GM19238 (cell line): ENCODE measurements at regions not wholly inside any gene's neighbourhood (a gene's known extent, or its start where the extent isn't known, plus 50 kb on each side); places are given as distances from the start of the nearest gene placed in this dataset.
"Not testable (repeated sequence)": the region's sequence is repeated elsewhere in the genome, so short reads cannot be mapped to it uniquely, and the experiment has no call there.

Experiments used
- DNase-seq: peaks from one replicate; pipeline ENCODE4 v3.0.0; 2011; ENCODE audit warnings: low spot score; ENCODE audit not compliant: insufficient read length

DNA sequence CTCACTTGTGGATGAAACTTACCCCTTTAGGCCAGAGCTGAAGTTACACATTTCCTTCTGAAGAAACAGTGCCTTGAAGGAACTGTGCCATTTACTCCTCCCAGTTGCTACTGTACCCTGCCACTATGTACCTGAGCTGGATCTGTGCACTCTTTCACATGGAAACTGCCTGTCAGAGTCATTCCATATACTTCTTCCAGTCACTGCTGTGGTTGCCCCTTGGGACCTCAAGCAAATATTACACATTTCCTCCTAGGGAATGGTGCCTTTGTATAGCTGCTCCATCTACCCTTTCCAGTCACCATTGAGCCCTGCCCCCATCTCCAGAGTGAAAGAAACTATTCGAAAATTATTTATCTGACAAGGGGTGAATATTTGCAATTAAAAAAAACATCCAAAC, 1328.3 kb downstream of the TECRL start:
- DNase-seq = no peak

GRCh38 chr4:63063760-63064159, 1345.5 kb downstream of the TECRL start:
- no peak for DNase-seq

DNA sequence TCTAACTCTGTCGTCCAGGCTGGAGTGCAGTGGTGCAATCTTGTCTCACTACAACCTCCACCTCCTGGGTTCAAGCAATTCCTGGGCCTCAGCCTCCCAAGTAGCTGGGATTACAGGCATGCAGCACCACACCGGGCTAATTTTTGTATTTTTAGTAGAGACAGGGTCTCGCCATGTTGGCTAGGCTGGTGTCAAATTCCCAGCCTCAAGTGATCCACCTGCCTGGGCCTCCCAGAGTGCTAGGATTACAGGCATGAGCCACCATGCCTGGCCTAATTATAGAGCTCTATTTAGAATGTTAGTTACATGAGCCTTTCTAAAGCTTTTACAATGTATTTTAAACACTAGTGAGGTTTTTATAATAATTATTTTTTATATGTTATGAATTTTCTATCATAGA, 1346.4 kb downstream of the TECRL start:
- not testable (repeated sequence) for DNase-seq

DNA sequence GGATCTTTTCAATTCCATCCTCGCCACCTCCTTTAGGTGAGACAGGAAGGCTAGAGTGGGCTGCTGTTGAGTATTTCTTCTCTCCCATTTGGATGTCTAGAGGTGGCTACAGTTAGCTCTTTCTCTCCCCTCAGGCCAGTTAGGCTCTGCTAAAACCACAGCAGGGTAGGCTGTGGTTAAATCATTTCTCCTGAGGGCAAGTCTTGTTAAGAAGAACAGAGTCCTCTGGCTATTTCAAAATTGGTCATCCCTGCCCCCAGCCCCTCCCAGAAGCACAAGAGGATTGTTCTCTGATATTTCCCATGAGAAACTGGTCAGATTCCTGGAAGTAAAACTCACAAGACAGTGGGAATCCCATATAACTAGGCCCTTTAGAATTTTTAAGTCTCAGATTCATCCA, 1359.5 kb downstream of the TECRL start:
- no peak for DNase-seq

GRCh38 chr4:63049278-63049677, 1360.0 kb downstream of the TECRL start:
- no peak for DNase-seq

- DNase-seq = no peak
Measured at GRCh38 chr4:63036159-63036866, 1372.9 kb downstream of the TECRL start.

- no peak for DNase-seq
Measured at GRCh38 chr4:63029380-63029779, 1379.9 kb downstream of the TECRL start.

- no peak for DNase-seq
Measured at GRCh38 chr4:63020661-63021060, 1388.6 kb downstream of the TECRL start.

- no peak for DNase-seq
Measured at GRCh38 chr4:63017300-63017699, 1392.0 kb downstream of the TECRL start.

DNA sequence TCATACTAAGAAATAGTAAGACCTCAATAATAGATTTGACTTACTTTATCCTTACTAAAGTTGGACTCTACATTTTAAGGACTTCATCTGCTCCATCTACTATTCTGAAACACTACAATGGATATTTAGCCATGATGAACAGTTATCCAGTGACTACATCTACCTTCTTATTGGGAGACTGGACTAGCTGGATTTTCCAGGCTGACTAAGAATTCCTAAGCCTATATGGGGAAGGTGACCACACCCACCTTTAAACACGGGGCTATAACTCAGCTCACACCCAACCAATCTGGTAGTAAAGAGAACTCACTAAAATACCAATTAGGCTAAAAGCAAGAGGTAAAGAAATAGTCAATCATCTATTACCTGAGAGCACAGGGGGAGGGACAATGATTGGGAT, 1438.4 kb downstream of the TECRL start:
- DNase-seq = no peak

DNA sequence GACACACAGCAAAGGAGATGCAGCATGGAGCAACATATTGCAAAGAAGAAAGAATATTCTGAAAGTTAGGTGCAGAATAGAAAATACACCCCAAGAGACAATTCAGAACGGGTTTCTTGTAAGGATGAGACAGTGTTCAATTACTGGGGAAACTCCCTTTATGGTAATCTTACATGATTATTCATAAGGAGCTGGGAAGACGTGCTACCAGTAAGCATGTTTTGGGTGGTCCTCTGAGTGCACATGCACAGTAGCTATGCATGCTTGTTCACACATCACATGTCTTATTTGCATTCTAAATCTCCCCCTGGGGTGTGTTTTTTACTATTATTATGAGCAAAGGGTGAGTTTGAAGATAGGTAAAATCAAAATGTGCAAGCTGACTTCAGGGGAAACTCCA, 1448.8 kb downstream of the TECRL start:
- no peak for DNase-seq

DNA sequence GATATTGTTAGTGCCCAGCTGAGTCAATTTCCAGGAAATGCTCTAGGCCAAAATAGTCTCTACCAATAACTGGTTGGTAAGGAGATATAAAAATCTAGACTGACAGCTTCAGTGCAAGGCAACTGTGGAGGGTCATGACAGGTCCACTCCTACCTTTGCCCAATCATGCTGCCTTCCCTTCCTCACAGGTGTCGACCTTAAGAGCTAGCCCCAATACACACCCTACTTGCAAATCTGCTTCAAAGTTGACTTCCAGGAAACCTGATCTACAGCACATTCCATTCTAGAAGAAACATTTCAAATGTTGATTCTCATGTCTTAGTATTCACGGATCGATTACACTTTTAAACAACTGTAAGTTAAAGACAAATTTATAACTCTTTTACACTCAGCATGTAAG, 1455.5 kb downstream of the TECRL start:
- no peak for DNase-seq

- no peak for DNase-seq
Measured at GRCh38 chr4:62952366-62952765, 1456.9 kb downstream of the TECRL start.

DNA sequence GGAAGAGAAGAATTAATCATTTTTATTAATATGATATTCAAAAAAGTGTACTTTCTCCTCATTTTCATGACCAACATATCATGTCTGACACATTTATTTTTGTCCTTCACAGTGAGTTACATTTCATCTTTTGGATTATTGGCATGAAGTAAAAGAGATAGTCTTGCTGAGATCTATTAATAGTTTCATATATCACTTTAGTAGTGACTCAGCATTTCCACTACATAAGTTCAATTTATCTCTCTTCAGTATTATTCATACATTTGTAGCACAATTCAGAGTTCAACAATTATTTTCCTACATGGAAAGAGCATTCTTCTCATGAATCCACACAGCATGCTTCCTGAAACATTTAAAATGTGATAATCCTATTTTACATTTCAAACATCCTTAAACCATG, 1461.1 kb downstream of the TECRL start:
- DNase-seq = no peak

- DNase-seq = no peak
Measured at GRCh38 chr4:62940229-62940628, 1469.0 kb downstream of the TECRL start.

DNA sequence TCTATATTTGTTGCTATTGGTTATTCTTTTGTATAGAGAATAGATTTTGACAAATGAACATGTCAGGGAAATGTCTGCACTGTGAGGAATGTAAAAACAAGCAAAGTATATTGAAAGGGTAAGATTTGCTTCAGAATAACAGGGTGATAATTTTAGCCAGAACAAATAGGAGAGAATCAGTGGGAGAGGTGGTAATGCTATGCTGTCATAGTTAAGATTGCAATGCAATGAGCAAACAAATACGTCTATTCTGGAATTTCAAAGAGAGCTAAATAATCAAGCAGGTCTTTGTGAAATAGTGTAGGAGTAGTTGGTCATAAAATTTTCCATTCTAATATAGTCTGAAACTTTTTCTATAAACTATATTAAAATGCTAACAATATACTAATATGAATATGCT, 1478.4 kb downstream of the TECRL start:
- DNase-seq = no peak

DNA sequence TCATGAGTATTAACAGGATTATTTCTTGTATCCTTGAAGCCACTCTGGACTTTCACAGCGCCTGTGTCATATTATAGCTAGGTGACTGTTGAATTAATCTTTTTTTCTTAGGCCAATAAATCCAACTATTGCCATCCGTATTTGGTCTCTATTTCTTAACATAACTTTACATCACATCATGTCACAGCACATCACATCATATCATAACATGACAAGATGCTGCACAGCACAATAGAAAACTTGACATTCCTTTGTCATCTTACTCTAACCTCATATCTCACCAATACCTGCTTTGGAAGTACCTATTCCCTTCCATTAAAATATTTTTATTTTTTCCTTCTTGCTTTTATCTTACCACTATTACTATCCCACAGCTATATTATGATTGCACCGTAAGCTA, 1480.8 kb downstream of the TECRL start:
- no peak for DNase-seq

DNA sequence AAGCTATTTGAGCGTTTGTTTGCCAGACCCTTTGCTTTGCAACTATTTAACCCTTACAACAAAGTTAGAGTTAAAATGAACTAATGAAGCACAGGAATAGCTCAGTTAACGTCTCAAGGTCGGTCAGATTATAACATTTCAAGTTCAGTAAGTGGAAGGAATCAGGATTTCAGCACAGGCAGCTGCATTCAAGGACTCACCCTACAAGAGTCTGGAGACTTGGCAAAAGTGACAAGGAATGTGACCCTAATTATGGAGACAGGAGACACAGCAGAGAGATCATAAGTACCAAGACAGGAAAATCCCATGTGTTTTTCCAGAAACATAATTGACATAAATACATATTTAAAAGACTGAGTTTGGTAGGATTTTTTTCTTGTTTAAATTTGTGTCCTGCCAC, 1481.7 kb downstream of the TECRL start:
- DNase-seq = no peak

GRCh38 chr4:62923783-62924182, 1485.5 kb downstream of the TECRL start:
- DNase-seq = no peak

DNA sequence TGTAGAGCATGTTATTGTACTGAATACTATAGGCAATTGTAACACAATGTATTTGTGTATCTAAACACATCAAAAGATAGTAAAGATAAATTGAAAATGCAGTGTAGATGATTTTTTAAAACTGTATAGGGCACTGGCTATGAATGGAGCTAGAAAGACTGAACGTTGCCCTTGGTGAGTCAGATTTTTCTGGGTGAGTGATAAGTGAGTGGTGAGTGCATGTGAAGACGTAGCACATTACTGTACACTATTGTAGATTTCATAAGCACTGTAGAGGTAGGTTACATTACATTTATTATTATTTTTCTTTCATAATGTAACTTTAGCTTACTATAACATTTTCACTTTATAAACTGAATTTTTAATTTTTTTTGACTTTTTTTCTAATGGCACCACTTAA, 1491.6 kb downstream of the TECRL start:
- DNase-seq = no peak

DNA sequence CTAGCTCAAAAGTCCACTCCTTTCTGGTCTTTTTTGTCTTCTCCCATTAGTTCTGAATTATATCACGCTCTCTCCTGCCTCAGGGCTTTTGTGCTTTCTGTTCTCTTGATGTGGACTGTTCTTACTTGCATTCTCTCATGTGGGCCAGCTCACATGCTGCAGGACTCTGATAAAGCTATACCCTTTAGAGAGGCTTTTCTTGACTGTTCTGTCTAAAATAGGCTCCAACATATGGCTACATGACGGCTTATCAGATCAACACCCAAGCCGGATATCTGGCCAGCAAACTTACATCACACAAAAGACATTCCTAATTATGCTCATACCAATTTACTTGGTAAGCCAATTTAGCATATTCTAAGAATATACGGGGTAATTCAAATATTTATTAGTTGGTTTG, 1494.5 kb downstream of the TECRL start:
- DNase-seq = no peak

DNA sequence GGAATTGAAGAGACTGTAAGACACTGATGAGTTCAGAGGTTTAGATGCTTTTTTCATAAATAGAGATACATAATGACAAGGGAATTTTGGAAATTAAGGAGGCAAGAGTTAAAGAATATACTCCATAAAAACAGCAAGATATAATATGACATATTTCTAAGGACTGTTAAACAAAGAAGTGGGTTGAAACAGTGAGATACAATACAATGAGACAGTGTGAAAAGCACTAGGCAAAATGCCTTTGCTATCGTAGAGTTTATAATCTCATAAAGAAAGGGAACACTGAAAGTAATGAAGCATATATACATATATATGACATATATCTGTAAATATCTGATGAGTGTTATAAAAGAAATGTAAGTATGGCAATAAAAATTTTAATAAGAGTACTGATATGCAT, 1496.2 kb downstream of the TECRL start:
- DNase-seq = no peak

- DNase-seq = no peak
Measured at GRCh38 chr4:62912531-62912930, 1496.7 kb downstream of the TECRL start.

DNA sequence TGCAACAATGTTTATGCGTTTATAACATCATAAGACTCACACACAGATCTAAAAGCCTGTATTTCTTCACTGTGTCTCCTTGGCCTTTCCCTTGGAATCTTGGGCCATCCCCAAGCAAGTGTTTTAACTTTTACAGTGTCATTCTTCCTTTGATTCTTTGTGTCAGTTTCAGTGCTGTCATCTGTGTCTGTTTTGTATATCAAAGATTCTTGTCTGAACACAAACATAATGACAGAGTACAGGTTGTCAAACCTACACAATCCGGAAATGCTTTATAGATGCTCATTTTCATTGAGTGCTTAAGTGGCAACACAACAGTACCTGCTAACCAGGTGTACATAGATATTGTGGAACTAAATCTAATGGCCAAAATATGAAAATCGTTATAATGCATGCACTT, 1500.0 kb downstream of the TECRL start:
- DNase-seq = no peak
